Nephron (organoid): ENCODE measurements at regions not wholly inside any gene's neighbourhood (a gene's known extent, or its start where the extent isn't known, plus 50 kb on each side); places are given as distances from the start of the nearest gene placed in this dataset.
A peak's percentile ranks its signal among the peaks of the same experiment; 100 is the strongest.
"Not testable (repeated sequence)": the region's sequence is repeated elsewhere in the genome, so short reads cannot be mapped to it uniquely, and the experiment has no call there.

Experiments used
- H3K27ac Mint-ChIP-seq, 3 experiments: 2 replicates each; pipeline ENCODE4 v1.8.0; 2020; ENCODE audit warnings: mixed read lengths in 3 of 3, mild to moderate bottlenecking in 2 of 3, moderate library complexity in 1 of 3
- H3K27me3 Mint-ChIP-seq: 2 replicates; pipeline ENCODE4 v1.8.0; 2021; ENCODE audit warnings: low read depth, mild to moderate bottlenecking, moderate library complexity, mixed read lengths
- H3K36me3 Mint-ChIP-seq: 2 replicates; pipeline ENCODE4 v1.8.0; 2020; ENCODE audit warnings: low read depth, mixed read lengths
- H3K4me1 Mint-ChIP-seq: 2 replicates; pipeline ENCODE4 v1.8.0; 2020; ENCODE audit warnings: mixed read lengths
- H3K4me3 Mint-ChIP-seq, 3 experiments: 2 replicates each; pipeline ENCODE4 v1.8.0; 2020; ENCODE audit warnings: mild to moderate bottlenecking in 3 of 3, mixed read lengths in 3 of 3, moderate library complexity in 2 of 3
- H3K9me3 Mint-ChIP-seq: 2 replicates; pipeline ENCODE4 v1.8.0; 2020; ENCODE audit warnings: mixed read lengths
- TF ChIP-seq, protein P1 (sequence below), 3 experiments: fragments of 200-600 bp; sonication (generic); IDR thresholded peaks; one replicate each; pipeline ENCODE4 v1.5.0; 2021; ENCODE audit warnings: antibody characterized with exemption in 3 of 3; ENCODE audit not compliant: unreplicated experiment in 3 of 3

DNA sequence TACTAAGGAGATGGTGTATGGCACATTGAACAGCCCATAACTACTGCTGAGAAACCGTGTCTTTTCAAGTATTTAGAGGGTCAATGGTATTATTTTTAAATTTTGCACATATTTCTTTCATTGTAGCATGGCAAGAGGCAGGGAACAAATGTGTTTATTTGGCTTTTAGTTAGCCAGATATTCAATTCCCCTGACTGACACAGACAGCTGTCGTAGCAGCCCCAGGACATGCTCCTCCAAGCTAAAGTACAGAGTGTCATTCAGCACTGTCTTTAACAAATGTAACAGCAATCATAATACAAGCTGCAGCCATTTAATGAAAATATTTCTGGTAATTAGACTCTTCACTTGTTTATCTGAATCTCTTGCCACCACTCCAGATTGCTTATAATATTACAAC is 687.1 kb downstream of the KLHL13 start:
- no peak overlapping the region for H3K4me3 Mint-ChIP-seq
- H3K4me1 Mint-ChIP-seq = no peaks in the 10 kb centered on the region
- TF ChIP-seq, protein P1, sequence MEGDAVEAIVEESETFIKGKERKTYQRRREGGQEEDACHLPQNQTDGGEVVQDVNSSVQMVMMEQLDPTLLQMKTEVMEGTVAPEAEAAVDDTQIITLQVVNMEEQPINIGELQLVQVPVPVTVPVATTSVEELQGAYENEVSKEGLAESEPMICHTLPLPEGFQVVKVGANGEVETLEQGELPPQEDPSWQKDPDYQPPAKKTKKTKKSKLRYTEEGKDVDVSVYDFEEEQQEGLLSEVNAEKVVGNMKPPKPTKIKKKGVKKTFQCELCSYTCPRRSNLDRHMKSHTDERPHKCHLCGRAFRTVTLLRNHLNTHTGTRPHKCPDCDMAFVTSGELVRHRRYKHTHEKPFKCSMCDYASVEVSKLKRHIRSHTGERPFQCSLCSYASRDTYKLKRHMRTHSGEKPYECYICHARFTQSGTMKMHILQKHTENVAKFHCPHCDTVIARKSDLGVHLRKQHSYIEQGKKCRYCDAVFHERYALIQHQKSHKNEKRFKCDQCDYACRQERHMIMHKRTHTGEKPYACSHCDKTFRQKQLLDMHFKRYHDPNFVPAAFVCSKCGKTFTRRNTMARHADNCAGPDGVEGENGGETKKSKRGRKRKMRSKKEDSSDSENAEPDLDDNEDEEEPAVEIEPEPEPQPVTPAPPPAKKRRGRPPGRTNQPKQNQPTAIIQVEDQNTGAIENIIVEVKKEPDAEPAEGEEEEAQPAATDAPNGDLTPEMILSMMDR (IDR thresholded peaks at IDR 0.05; ENCODE audit: unreplicated experiment in 3 of 3) = no peak
- H3K36me3 Mint-ChIP-seq = no peaks in the 10 kb centered on the region
- H3K27me3 Mint-ChIP-seq = no peaks in the 10 kb centered on the region
- H3K27ac Mint-ChIP-seq = peak overlapping the region in 1 of 3 experiments; percentile 15
- peaks cover 10% of the 10 kb centered on the region for H3K9me3 Mint-ChIP-seq

DNA sequence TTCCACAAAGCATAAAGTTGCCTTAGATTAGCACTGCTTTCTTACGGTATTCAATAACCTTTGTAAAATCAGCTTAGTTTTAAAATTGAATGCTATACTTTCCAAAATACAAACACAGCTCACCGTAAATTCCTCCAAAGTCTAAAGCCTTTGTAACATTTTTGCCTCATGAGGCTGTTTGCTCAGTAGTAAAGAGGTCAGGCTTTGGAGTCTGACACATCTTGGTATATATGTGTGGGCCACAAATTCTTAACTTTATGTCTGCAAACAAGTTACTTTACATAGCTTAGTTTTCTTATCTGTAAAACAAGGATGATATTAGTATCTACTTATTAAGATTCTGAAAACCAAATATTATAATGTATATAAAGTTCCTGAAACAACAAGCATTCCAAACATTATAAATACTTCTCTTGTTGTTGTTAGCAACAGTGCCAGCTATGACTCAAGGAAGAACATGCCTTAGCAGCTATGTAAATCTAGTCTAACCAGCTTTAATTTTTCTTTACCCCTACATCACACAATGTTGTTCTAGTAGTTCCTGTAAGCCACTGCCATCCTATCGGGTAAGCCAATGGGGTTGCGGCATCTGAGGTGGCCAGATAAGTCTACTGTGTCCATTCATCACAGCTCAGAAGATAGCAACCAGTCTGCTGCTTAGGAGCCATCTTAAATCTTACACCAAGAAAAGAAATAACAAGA is 709.0 kb downstream of the KLHL13 start:
- Mint-ChIP-seq H3K27me3 (no peaks in the 10 kb centered on the region), H3K4me3 (no peak overlapping the region), H3K36me3 (no peaks in the 10 kb centered on the region), H3K27ac (no peak overlapping the region), H3K4me1 (no peaks in the 10 kb centered on the region), H3K9me3 (peaks cover 5% of the 10 kb centered on the region)
- TF ChIP-seq, protein P1 (IDR thresholded peaks at IDR 0.05; ENCODE audit: unreplicated experiment in 3 of 3) = no peak

DNA sequence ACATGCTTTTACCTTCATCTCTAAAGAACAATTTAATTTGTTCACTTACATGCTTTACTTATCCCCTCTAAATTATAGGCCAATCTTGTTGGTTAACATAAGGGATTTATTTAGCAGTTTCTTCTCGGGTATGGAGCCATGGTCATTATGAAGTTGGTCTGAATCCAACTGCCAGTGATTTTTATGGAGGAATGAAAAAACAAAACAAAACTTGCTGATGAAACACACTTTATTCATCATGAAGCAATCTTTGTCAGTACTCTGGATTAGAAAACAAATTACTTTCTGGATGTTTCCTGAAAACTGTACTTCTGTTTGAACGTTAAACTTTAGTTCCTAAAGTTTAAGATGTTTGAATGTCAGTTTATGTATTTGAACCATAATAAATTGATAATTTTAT is 715.8 kb downstream of the KLHL13 start:
- Mint-ChIP-seq H3K4me3 (no peak overlapping the region), H3K36me3 (no peaks in the 10 kb centered on the region), H3K4me1 (no peaks in the 10 kb centered on the region), H3K27ac (no peak overlapping the region), H3K27me3 (no peaks in the 10 kb centered on the region), H3K9me3 (no peaks in the 10 kb centered on the region)
- TF ChIP-seq, protein P1 (IDR thresholded peaks at IDR 0.05; ENCODE audit: unreplicated experiment in 3 of 3) = no peak

DNA sequence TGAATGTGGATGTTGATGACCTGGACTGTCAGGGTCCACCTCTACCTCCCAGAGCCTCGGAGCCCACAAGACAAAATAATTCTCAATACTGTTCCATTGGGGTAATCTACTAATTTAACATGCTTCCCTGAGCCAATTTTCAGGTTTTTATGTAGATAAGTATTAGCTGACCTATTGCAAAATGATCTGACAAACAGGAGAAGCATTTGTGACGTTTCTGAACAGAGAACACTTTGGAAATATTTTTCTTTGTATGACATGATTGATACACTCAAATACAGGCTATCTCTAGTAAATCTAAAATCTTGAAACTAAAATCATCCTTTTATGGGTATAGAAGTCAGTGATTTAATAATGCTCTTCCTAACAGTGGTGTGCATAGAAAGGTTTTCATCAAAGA is 716.6 kb downstream of the KLHL13 start:
- H3K36me3 Mint-ChIP-seq = no peaks in the 10 kb centered on the region
- TF ChIP-seq, protein P1 (IDR thresholded peaks at IDR 0.05; ENCODE audit: unreplicated experiment in 3 of 3) = no peak
- H3K27ac Mint-ChIP-seq = no peak overlapping the region
- no peaks in the 10 kb centered on the region for H3K27me3 Mint-ChIP-seq
- H3K4me3 Mint-ChIP-seq = no peak overlapping the region
- peaks cover 3% of the 10 kb centered on the region for H3K9me3 Mint-ChIP-seq
- H3K4me1 Mint-ChIP-seq = no peaks in the 10 kb centered on the region

DNA sequence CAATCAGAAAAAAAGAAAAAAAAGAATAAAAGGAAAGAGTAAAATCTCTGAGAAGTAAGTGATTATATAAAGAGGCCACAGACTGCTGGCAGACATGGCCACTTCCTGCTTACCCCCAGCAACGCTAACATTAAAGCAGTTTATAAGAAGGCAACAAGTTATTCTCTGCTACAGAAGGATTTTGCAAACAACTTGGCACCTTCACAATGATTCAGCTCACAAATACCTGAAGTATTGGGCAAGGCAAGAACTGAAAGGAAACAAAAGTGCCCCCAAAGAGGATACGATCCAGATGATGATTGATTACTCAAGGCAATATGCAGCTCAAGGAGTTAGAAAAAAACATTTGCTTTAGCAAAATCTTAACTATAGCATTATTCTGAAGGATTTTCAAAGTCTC is 718.8 kb downstream of the KLHL13 start:
- Mint-ChIP-seq H3K27me3 (no peaks in the 10 kb centered on the region), H3K27ac (no peak overlapping the region), H3K4me3 (no peak overlapping the region), H3K36me3 (no peaks in the 10 kb centered on the region), H3K4me1 (no peaks in the 10 kb centered on the region), H3K9me3 (peaks cover 3% of the 10 kb centered on the region)
- TF ChIP-seq, protein P1 (IDR thresholded peaks at IDR 0.05; ENCODE audit: unreplicated experiment in 3 of 3) = no peak

DNA sequence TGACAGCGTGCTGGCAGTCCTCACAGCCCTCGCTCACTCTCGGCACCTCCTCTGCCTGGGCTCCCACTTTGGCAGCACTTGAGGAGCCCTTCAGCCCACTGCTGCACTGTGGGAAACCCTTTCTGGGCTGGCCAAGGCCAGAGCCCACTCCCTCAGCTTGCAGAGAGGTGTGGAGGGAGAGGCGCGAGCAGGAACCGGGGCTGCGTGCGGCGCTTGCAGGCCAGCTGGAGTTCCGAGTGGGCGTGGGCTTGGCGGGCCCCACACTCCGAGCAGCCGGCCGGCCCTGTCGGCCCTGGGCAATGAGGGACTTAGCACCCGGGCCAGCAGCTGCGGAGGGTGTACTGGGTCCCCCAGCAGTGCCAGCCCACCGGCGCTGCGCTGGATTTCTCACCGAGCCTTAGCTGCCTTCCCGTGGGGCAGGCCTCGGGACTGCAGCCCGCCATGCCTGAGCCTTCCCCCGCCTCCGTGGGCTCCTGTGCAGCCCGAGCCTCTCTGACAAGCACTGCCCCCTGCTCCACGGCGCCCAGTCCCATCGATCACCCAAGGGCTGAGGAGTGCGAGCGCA is 722.0 kb downstream of the KLHL13 start:
- not testable (repeated sequence) for H3K4me3 Mint-ChIP-seq, H3K36me3 Mint-ChIP-seq

DNA sequence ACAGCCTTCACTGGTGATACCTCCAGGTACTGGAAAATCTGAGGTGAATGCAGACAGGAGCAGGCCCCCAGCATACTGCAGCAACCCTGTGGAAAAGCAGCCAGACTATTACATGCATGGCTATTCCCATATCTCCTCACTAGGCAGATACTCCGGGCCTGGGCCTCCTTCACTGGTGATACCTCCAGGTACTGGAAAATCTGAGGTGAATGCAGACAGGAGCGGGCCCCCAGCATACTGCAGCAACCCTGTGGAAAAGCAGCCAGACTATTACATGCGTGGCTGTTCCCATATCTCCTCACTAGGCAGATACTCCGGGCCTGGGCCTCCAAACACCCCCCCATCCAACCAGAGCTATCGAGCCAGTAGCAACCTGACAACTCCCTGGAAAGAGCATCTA is 724.2 kb downstream of the KLHL13 start:
- H3K4me3 Mint-ChIP-seq, H3K9me3 Mint-ChIP-seq, H3K4me1 Mint-ChIP-seq, H3K27ac Mint-ChIP-seq, H3K27me3 Mint-ChIP-seq, H3K36me3 Mint-ChIP-seq: not testable (repeated sequence)

More for the DNA sequence above, 722.0 kb downstream of the KLHL13 start:
- not testable (repeated sequence) for H3K9me3 Mint-ChIP-seq, H3K27ac Mint-ChIP-seq, H3K27me3 Mint-ChIP-seq, H3K4me1 Mint-ChIP-seq
